ENCODE measurements at regions not wholly inside any gene's neighbourhood (a gene's known extent, or its start where the extent isn't known, plus 50 kb on each side); places are given as distances from the start of the nearest gene placed in this dataset.

DNA sequence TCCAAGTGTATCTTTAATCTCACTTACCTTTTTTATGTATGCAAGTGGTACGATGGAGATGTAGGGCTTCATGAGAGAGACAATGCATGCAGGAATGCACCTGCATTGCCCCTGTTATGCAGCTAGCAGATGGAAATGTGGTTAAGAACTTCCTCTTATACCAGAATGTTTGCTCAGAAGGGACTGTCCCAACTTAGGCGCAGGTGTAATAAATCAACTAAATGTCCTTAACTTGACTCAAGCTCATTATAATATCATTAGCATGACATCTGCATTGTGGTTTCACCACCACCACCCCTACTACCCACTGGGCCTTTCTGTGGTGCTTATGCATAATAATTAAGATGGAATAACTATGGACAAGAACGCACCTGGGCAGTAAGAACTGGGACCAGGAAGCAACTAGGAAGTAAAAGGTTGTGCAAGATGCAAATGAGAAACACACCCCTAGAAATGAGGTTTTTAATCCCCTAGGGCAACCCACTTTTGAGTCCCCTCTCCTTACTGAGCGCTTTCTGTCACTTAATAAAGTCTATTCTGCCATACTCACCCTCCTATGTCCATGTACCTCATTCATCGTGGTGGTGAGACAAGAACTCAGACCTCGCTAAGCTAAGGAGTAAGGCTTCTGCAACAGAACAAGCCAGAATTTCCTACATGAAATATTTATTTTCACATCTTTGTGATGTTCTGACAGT is 1103.3 kb upstream of the B3GALT2 start:
- no peak for DNase-seq

DNA sequence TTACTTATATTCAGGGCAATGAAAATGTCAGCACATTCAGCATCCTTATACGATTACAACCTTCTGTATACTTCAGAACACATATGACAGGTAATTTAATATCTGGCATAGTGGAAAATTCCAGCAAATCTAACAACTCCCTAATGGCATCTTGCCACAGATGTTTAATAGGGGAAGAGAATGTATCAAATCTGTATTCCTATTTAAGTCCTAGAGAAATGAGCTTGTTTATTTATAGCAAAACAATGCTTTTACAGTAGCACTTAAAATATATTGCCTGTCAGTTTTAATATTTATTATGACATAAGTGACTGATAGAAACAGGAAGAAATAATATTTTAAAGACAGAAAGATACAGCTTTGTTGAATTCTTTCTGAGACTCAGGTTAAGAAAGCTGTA is 1101.8 kb upstream of the B3GALT2 start:
- no peak for DNase-seq

DNA sequence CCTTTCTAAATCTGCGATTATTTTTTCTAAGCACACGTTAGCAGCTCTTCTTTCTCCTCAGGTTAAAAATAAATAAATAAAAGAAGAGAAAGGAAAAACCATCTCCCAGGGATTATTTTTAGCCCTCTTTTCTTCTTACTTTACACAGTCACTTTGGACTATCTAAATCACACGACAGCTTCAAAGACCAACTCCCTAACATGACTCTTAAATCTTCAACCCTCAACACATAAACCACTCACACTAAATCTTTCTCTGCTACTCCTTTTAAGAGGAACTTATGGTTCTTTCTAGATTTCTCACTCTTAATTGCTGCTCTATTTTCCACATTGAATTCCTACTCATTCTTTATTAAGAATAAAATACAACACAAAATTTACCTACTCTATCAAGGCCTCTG is 1095.0 kb upstream of the B3GALT2 start:
- no peak for DNase-seq

- DNase-seq, result no peak
Observed at GRCh38 chr1:194280463-194280862, 1094.0 kb upstream of the B3GALT2 start.

DNA sequence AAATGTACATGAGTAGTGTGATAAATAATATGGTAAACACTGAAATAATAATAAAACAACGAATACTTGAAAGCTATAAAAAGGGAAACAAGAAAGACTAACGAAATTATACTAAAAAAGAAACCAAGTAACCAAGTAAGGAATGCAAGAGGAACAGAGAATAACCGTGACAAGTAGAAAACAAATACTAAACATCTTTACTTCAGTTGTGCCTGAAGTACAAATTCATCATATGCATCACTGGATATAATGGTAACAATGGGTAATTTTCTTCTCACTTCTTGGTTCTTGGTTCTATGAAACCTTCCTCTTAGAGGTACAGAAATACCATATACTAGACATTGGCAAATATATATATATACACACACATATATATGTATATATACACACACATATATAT is 1093.6 kb upstream of the B3GALT2 start:
- no peak for DNase-seq

DNA sequence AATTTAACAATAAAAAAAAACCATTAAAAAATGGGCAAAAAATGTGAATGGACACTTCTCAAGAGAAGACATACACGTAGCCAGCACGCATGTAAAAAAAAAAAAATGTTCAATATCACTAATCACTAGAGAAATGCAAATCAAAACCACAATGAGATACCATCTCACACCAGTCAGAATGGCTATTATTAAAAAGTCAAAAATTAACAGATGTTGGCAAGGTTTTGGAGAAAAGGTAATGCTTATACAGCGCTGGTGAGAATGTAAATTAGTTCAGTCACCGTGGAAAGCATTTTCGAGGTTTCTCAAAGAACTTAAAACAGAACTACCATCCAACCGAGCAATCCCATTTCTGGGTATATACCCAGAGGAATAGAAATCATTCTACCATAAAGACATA is 1091.5 kb upstream of the B3GALT2 start:
- no peak for DNase-seq

DNA sequence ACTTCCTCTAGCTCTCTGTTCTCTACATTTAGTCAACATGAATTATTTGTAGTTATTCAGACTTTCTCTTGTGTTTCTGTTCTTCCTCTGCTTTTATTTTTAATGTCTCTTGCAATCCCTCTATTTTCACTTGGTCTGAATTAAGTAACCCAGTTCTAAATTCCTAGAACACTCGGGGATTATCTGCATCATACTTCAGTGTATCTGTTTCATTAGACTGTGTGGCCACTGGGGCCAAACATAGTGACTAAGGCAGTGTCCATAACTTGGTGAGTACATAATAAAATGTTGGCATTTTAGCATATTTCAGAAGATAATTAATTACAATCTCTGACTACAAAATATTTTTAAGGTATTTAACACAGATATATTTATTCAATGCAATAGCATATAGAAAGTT is 1087.2 kb upstream of the B3GALT2 start:
- DNase-seq, result no peak

- no peak for DNase-seq
Observed at GRCh38 chr1:194268839-194269238, 1082.4 kb upstream of the B3GALT2 start.

DNA sequence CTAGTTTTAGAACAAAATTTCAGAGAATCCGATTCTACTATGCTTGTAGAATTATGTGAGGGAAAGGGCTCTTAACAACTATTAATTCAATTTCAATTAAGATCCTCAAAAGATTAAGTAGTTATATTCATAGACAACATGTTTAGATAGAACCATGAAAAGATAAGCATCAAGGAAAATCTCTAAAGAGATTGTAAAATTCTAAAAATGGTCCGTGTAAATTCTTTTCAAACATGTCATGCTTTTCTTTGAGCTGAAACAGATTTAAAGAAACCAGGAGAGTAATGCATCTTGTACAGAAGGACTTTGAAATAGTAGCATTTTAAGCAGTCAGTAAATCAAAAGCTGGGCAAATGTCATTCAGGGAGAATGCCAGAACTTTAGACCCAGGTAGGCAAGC is 1080.6 kb upstream of the B3GALT2 start:
- no peak for DNase-seq

- DNase-seq, result no peak
Observed at GRCh38 chr1:194256010-194256409, 1069.6 kb upstream of the B3GALT2 start.

GRCh38 chr1:194252199-194252598 is 1065.8 kb upstream of the B3GALT2 start:
- DNase-seq, result no peak

DNA sequence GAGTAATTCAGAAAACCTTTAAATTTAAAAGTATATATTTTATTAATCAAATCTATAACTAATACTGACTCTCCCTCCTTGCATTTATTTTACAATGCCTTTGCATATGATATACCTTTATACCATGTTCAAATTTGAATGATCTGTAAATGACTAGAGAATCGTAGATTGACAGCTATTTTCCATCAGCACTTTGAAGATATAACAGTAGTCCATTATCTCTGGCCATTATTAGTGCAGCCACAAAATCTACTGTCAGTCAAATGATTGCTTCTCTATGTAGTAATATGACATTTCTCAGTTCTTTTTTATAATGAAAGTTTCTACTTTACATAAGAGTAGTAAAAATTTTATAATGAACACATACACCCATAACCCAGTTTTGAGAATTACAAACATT is 1054.8 kb upstream of the B3GALT2 start:
- DNase-seq, result no peak

- DNase-seq, result no peak
Observed at GRCh38 chr1:194233069-194233468, 1046.7 kb upstream of the B3GALT2 start.

DNA sequence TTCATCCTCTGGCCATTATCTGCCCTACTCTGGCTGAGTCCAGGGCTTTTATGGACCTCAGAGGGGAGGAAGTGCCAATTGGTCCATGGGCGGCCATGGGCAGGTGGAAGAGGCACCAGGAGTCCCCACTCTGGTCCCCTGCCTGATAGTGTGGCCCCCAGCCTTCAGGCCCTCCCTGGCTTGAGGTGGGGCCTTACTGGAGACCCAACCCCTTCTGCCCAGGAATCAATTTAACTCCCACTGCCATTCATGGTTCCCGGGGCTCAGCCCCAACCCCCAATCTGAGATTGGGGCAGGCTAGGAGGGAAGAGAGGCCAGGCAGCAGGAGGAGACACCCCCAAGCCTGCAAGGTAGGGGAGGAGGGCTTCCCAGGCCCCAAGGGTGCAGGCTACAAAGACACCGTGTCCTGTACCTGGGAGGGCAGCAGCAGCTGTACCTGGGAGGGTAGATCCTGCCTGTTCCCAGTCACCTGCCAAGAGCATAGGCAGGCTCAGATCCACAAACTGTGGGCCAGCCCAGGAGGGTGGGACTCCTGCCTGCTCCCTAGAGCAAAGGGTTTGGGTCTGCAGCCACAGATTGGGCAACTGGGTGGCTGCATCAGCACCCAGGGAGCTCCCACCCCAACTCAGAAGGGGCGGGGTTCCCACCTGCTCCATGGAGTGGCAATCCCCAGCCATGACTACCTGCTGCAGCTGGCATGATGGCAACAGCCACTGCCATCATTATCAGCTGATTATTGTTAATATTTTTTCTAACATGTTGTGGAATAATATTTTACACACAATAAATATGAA is 1044.1 kb upstream of the B3GALT2 start:
- DNase-seq, result no peak

GRCh38 chr1:194228427-194228826 is 1042.0 kb upstream of the B3GALT2 start:
- DNase-seq, result no peak

- peak; percentile 42 for DNase-seq
Observed at GRCh38 chr1:194227161-194227560, 1040.7 kb upstream of the B3GALT2 start.

DNA sequence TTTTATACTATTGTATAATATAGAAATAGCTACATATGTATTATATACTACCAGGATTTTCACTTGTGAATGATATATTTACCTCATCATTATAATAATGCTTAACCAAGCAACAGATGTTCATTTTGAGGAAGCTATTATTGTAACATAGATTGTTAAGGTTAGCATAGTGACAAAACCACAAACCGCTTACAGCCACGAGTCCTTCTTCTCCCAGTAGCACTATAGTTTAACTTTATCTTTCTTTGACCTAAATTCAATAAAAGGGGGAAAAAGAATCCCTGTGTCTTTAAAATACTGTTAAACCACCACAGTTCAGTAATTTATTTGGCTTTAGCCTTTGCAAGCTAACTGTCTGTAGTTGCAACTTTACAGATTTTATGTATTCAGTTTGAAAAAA is 1039.4 kb upstream of the B3GALT2 start:
- no peak for DNase-seq

DNA sequence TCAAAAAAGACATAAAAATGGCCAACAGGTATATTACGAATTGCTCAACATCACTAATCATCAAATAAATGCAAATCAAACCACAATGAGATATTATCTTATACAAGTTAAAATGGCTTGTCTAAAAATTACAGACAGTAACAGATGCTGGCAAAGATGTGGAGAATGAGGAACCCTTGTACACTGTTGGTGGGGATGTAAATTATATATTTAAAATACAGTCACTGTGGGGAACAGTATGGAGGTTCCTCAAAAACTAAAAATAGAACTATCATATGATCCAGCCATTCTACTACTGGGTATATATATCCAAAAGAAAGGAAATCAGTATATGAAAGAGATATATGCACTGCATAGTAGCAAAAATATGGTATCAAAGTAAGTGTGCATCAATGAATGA is 1037.2 kb upstream of the B3GALT2 start:
- DNase-seq, result no peak

GRCh38 chr1:194215448-194215847 is 1029.0 kb upstream of the B3GALT2 start:
- no peak for DNase-seq

GRCh38 chr1:194214735-194215134 is 1028.3 kb upstream of the B3GALT2 start:
- DNase-seq, result no peak

- no peak for DNase-seq
Observed at GRCh38 chr1:194209920-194210319, 1023.5 kb upstream of the B3GALT2 start.

DNA sequence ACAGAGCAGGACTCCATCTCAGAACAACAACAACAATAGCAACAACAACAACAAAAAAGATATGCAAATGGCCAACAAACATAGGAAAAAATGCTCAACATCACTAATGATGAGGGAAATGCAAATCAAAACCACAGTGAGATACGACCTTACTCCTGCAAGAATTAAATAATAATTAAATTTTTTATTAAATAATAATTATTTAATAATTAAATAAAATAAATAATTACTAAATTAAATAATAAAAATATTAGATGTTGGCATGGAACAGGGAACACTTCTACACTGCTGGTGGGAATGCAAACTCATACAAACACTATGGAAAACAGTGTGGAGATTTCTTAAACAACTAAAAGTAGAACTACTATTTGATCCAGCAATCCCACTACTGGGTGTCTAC is 1022.3 kb upstream of the B3GALT2 start:
- no peak for DNase-seq

DNA sequence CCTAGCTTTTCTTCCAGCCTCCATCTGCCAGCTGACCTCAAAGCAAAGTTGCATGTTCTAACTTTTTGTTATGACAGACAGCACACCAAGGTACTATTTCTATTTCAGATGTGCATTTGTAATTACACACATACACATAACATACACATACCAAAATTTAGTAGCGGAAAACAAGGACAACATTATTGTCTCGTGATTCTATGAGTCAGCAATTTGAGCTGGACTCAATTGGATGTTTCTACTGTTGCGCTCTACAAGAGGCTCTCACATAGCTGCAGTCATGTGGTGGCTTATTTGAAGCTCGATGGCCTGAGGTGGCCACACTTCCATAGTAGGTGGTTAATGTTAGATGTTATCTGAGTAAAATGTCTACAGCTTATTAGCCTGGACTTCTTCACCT is 1010.1 kb upstream of the B3GALT2 start:
- DNase-seq, result no peak

DNA sequence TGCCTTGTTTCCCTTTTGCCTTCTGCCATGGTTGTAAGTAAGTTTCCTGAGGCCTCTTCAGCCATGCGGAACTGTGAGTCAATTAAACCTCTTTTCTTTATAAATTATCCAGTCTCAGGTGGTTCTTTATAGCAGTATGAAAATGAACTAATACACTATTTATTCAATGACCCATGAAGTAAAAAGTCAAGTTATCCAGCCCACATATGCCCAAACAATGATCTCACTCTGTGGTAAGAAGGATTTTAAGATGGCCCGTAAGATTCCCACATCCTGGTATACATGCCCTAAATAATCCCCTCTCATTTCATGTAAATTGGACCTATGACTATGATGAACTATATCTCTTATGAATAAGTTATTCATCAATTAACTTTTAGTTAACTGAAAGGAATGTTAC is 1008.3 kb upstream of the B3GALT2 start:
- no peak for DNase-seq

GRCh38 chr1:194184974-194185373 is 998.6 kb upstream of the B3GALT2 start:
- no peak for DNase-seq
